ENCODE measurements at regions not wholly inside any gene's neighbourhood (a gene's known extent, or its start where the extent isn't known, plus 50 kb on each side); places are given as distances from the start of the nearest gene placed in this dataset.

- no peaks in the 10 kb centered on the region for H3K9me3 ChIP-seq (ENCODE audit: control insufficient read depth in 2 of 2, low read length in 2 of 2)
- no peaks in the 10 kb centered on the region for H3K36me3 Mint-ChIP-seq
Observed at GRCh38 chr7:156122752-156123354, 310.6 kb upstream of the SHH start.

DNA sequence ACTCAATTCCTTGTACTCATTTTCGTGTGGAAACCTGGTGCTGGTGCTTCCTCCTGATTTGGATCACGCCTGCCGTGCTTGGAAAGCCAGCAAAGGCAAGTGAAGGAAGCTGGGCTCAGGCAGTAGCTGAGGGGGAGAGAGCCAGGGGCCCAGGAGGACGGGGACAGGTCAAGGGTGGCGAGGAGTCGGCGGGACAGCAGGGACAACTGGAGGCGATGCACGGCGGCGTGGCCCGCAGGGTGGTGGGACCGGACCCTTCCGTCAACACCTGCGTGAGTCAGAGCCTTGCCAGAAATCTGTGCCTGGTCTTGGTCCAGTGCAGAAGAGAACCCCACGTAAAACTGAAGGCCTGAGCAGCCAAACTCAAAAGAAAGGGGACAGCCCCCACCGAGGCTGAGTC, 309.7 kb upstream of the SHH start:
- H3K36me3 Mint-ChIP-seq, result no peaks in the 10 kb centered on the region
- no peaks in the 10 kb centered on the region for H3K27me3 Mint-ChIP-seq
- H3K4me1 ChIP-seq (ENCODE audit: control insufficient read depth, insufficient read depth, low read length, poor library complexity, severe bottlenecking), result no peaks in the 10 kb centered on the region
- H3K4me3 Mint-ChIP-seq, result no peak overlapping the region
- H3K36me3 ChIP-seq (ENCODE audit: control insufficient read depth, insufficient read depth, low read length), result no peaks in the 10 kb centered on the region
- ATAC-seq (ENCODE audit: low read depth in 2 of 2), result no peak
- H3K27me3 ChIP-seq (ENCODE audit: control insufficient read depth, insufficient read depth, low read length), result no peaks in the 10 kb centered on the region
- no peak overlapping the region for H3K27ac ChIP-seq (ENCODE audit: insufficient read depth, low read length, poor library complexity, severe bottlenecking)
- H3K4me1 Mint-ChIP-seq, result no peaks in the 10 kb centered on the region
- DNase-seq, result no peak
- no peaks in the 10 kb centered on the region for H3K9me3 ChIP-seq (ENCODE audit: control insufficient read depth in 2 of 2, low read length in 2 of 2)
- peaks cover 0 to 3% (median 0%) of the 10 kb centered on the region in 7 donors for H3K9me3 Mint-ChIP-seq
- H3K27ac Mint-ChIP-seq, result no peak overlapping the region
- no peak overlapping the region for H3K4me3 ChIP-seq (ENCODE audit: low read depth, low read length)

More at GRCh38 chr7:156122752-156123354, 310.6 kb upstream of the SHH start:
- H3K4me3 Mint-ChIP-seq, result no peak overlapping the region
- Histone ChIP-seq H3K27me3 (ENCODE audit: control insufficient read depth, insufficient read depth, low read length) (no peaks in the 10 kb centered on the region), H3K27ac (ENCODE audit: insufficient read depth, low read length, poor library complexity, severe bottlenecking) (no peak overlapping the region), H3K4me1 (ENCODE audit: control insufficient read depth, insufficient read depth, low read length, poor library complexity, severe bottlenecking) (no peaks in the 10 kb centered on the region), H3K36me3 (ENCODE audit: control insufficient read depth, insufficient read depth, low read length) (no peaks in the 10 kb centered on the region), H3K4me3 (ENCODE audit: low read depth, low read length) (no peak overlapping the region)
- peaks cover 0 to 2% (median 0%) of the 10 kb centered on the region in 7 donors for H3K9me3 Mint-ChIP-seq
- DNase-seq, result no peak
- H3K4me1 Mint-ChIP-seq, result no peaks in the 10 kb centered on the region
- no peak for ATAC-seq (ENCODE audit: low read depth in 2 of 2)
- H3K27ac Mint-ChIP-seq, result no peak overlapping the region
- no peaks in the 10 kb centered on the region for H3K27me3 Mint-ChIP-seq

- DNase-seq (no peak), ATAC-seq (ENCODE audit: low read depth in 2 of 2) (no peak)
- Mint-ChIP-seq H3K4me1 (no peaks in the 10 kb centered on the region), H3K4me3 (no peak overlapping the region), H3K27me3 (no peaks in the 10 kb centered on the region), H3K9me3 (peaks cover 0 to 3% (median 0%) of the 10 kb centered on the region in 7 donors), H3K36me3 (no peaks in the 10 kb centered on the region), H3K27ac (no peak overlapping the region)
- no peaks in the 10 kb centered on the region for H3K27me3 ChIP-seq (ENCODE audit: control insufficient read depth, insufficient read depth, low read length)
- no peak overlapping the region for H3K27ac ChIP-seq (ENCODE audit: insufficient read depth, low read length, poor library complexity, severe bottlenecking)
- H3K36me3 ChIP-seq (ENCODE audit: control insufficient read depth, insufficient read depth, low read length), result no peaks in the 10 kb centered on the region
- no peaks in the 10 kb centered on the region for H3K4me1 ChIP-seq (ENCODE audit: control insufficient read depth, insufficient read depth, low read length, poor library complexity, severe bottlenecking)
- H3K4me3 ChIP-seq (ENCODE audit: low read depth, low read length), result no peak overlapping the region
- no peaks in the 10 kb centered on the region for H3K9me3 ChIP-seq (ENCODE audit: control insufficient read depth in 2 of 2, low read length in 2 of 2)
Observed at GRCh38 chr7:156121434-156121833, 309.2 kb upstream of the SHH start.

DNA sequence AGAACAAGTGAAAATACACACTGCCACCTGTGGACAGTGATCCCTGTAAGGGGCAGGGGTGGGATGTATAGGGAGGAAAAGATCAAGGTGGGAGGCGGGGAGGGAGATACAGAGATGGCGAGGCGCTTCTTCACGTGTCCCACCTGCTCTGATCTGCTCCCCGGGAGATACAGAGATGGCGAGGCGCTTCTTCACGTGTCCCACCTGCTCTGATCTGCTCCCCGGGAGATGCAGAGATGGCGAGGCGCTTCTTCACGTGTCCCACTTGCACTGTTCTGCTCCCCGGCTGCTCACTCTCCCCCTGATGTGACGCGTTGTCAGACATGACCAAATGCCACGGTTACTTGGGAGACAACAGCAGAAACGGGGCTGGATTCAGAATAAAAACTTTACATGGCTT, 308.3 kb upstream of the SHH start:
- no peaks in the 10 kb centered on the region for H3K4me1 Mint-ChIP-seq
- no peak overlapping the region for H3K4me3 ChIP-seq (ENCODE audit: low read depth, low read length)
- no peak overlapping the region for H3K27ac Mint-ChIP-seq
- no peaks in the 10 kb centered on the region for H3K4me1 ChIP-seq (ENCODE audit: control insufficient read depth, insufficient read depth, low read length, poor library complexity, severe bottlenecking)
- H3K36me3 ChIP-seq (ENCODE audit: control insufficient read depth, insufficient read depth, low read length), result no peaks in the 10 kb centered on the region
- no peak for ATAC-seq (ENCODE audit: low read depth in 2 of 2)
- H3K9me3 Mint-ChIP-seq, result peaks cover 0 to 3% (median 0%) of the 10 kb centered on the region in 7 donors
- H3K27ac ChIP-seq (ENCODE audit: insufficient read depth, low read length, poor library complexity, severe bottlenecking), result no peak overlapping the region
- no peak for DNase-seq
- H3K4me3 Mint-ChIP-seq, result no peak overlapping the region
- no peaks in the 10 kb centered on the region for H3K27me3 ChIP-seq (ENCODE audit: control insufficient read depth, insufficient read depth, low read length)
- no peaks in the 10 kb centered on the region for H3K9me3 ChIP-seq (ENCODE audit: control insufficient read depth in 2 of 2, low read length in 2 of 2)
- H3K36me3 Mint-ChIP-seq, result no peaks in the 10 kb centered on the region
- no peaks in the 10 kb centered on the region for H3K27me3 Mint-ChIP-seq

GRCh38 chr7:156119771-156120170, 307.5 kb upstream of the SHH start:
- Mint-ChIP-seq H3K4me3 (no peak overlapping the region), H3K36me3 (no peaks in the 10 kb centered on the region), H3K27ac (no peak overlapping the region), H3K9me3 (peaks cover 0 to 3% (median 0%) of the 10 kb centered on the region in 7 donors), H3K4me1 (no peaks in the 10 kb centered on the region), H3K27me3 (no peaks in the 10 kb centered on the region)
- DNase-seq (no peak), ATAC-seq (ENCODE audit: low read depth in 2 of 2) (no peak)
- Histone ChIP-seq H3K27me3 (ENCODE audit: control insufficient read depth, insufficient read depth, low read length) (no peaks in the 10 kb centered on the region), H3K27ac (ENCODE audit: insufficient read depth, low read length, poor library complexity, severe bottlenecking) (no peak overlapping the region), H3K9me3 (ENCODE audit: control insufficient read depth in 2 of 2, low read length in 2 of 2) (no peaks in the 10 kb centered on the region), H3K4me3 (ENCODE audit: low read depth, low read length) (no peak overlapping the region), H3K36me3 (ENCODE audit: control insufficient read depth, insufficient read depth, low read length) (no peaks in the 10 kb centered on the region), H3K4me1 (ENCODE audit: control insufficient read depth, insufficient read depth, low read length, poor library complexity, severe bottlenecking) (no peaks in the 10 kb centered on the region)

GRCh38 chr7:156118248-156118645, 306.0 kb upstream of the SHH start:
- H3K4me1 ChIP-seq (ENCODE audit: control insufficient read depth, insufficient read depth, low read length, poor library complexity, severe bottlenecking), result no peaks in the 10 kb centered on the region
- Mint-ChIP-seq H3K27me3 (no peaks in the 10 kb centered on the region), H3K36me3 (no peaks in the 10 kb centered on the region), H3K9me3 (peaks cover 0 to 3% (median 0%) of the 10 kb centered on the region in 7 donors), H3K4me3 (no peak overlapping the region), H3K27ac (no peak overlapping the region), H3K4me1 (no peaks in the 10 kb centered on the region)
- H3K27me3 ChIP-seq (ENCODE audit: control insufficient read depth, insufficient read depth, low read length), result no peaks in the 10 kb centered on the region
- no peaks in the 10 kb centered on the region for H3K9me3 ChIP-seq (ENCODE audit: control insufficient read depth in 2 of 2, low read length in 2 of 2)
- H3K36me3 ChIP-seq (ENCODE audit: control insufficient read depth, insufficient read depth, low read length), result no peaks in the 10 kb centered on the region
- no peak for ATAC-seq (ENCODE audit: low read depth in 2 of 2)
- H3K4me3 ChIP-seq (ENCODE audit: low read depth, low read length), result no peak overlapping the region
- no peak for DNase-seq
- H3K27ac ChIP-seq (ENCODE audit: insufficient read depth, low read length, poor library complexity, severe bottlenecking), result no peak overlapping the region

- H3K27me3 Mint-ChIP-seq, result peaks cover under 1% of the 10 kb centered on the region
Observed at GRCh38 chr7:156117542-156118247, 305.4 kb upstream of the SHH start.

More at GRCh38 chr7:156117542-156118247, 305.4 kb upstream of the SHH start:
- H3K9me3 Mint-ChIP-seq, result peaks cover 0 to 3% (median 0%) of the 10 kb centered on the region in 7 donors
- H3K9me3 ChIP-seq (ENCODE audit: control insufficient read depth in 2 of 2, low read length in 2 of 2), result no peaks in the 10 kb centered on the region
- H3K27ac Mint-ChIP-seq, result no peak overlapping the region
- no peak overlapping the region for H3K4me3 ChIP-seq (ENCODE audit: low read depth, low read length)
- H3K4me1 ChIP-seq (ENCODE audit: control insufficient read depth, insufficient read depth, low read length, poor library complexity, severe bottlenecking), result no peaks in the 10 kb centered on the region
- no peaks in the 10 kb centered on the region for H3K36me3 Mint-ChIP-seq
- no peaks in the 10 kb centered on the region for H3K4me1 Mint-ChIP-seq
- no peak overlapping the region for H3K27ac ChIP-seq (ENCODE audit: insufficient read depth, low read length, poor library complexity, severe bottlenecking)
- ATAC-seq (ENCODE audit: low read depth in 2 of 2) (no peak), DNase-seq (no peak)
- H3K36me3 ChIP-seq (ENCODE audit: control insufficient read depth, insufficient read depth, low read length), result no peaks in the 10 kb centered on the region
- H3K4me3 Mint-ChIP-seq, result no peak overlapping the region
- H3K27me3 ChIP-seq (ENCODE audit: control insufficient read depth, insufficient read depth, low read length), result no peaks in the 10 kb centered on the region
